ENCODE measurements at regions not wholly inside any gene's neighbourhood (a gene's known extent, or its start where the extent isn't known, plus 50 kb on each side); places are given as distances from the start of the nearest gene placed in this dataset.

- peak; percentile 28 to 70 for DNase-seq (ENCODE audit: low read depth in 1 of 2, low spot score in 1 of 2)
These were observed 131.6 kb upstream of the NEDD9 start for GRCh38 chr6:11363881-11364576.

GRCh38 chr6:11362564-11362963, 130.1 kb upstream of the NEDD9 start:
- no peak for DNase-seq (ENCODE audit: low read depth in 1 of 2, low spot score in 1 of 2)

- no peak for DNase-seq (ENCODE audit: low read depth in 1 of 2, low spot score in 1 of 2)
These were observed 126.7 kb upstream of the NEDD9 start for GRCh38 chr6:11358904-11359830.

- DNase-seq (ENCODE audit: low read depth in 1 of 2, low spot score in 1 of 2), result no peak
These were observed 124.8 kb upstream of the NEDD9 start for GRCh38 chr6:11357285-11357684.

- no peak for DNase-seq (ENCODE audit: low read depth in 1 of 2, low spot score in 1 of 2)
These were observed 124.1 kb upstream of the NEDD9 start for GRCh38 chr6:11356404-11357155.

- DNase-seq (ENCODE audit: low read depth in 1 of 2, low spot score in 1 of 2), result peak; percentile 39 to 78
These were observed 121.5 kb upstream of the NEDD9 start for GRCh38 chr6:11353921-11354389.

GRCh38 chr6:11350294-11350693, 117.8 kb upstream of the NEDD9 start:
- DNase-seq (ENCODE audit: low read depth in 1 of 2, low spot score in 1 of 2), result no peak

- no peak for DNase-seq (ENCODE audit: low read depth in 1 of 2, low spot score in 1 of 2)
These were observed 117.4 kb upstream of the NEDD9 start for GRCh38 chr6:11349880-11350279.

GRCh38 chr6:11346516-11346915, 114.0 kb upstream of the NEDD9 start:
- DNase-seq (ENCODE audit: low read depth in 1 of 2, low spot score in 1 of 2), result no peak

- DNase-seq (ENCODE audit: low read depth in 1 of 2, low spot score in 1 of 2), result no peak
These were observed 113.1 kb upstream of the NEDD9 start for GRCh38 chr6:11345536-11345935.

- DNase-seq (ENCODE audit: low read depth in 1 of 2, low spot score in 1 of 2), result no peak
These were observed 111.7 kb upstream of the NEDD9 start for GRCh38 chr6:11343963-11344723.

- no peak for DNase-seq (ENCODE audit: low read depth in 1 of 2, low spot score in 1 of 2)
These were observed 109.4 kb upstream of the NEDD9 start for GRCh38 chr6:11341867-11342266.

GRCh38 chr6:11341303-11341702, 108.8 kb upstream of the NEDD9 start:
- DNase-seq (ENCODE audit: low read depth in 1 of 2, low spot score in 1 of 2), result no peak

- no peak for DNase-seq (ENCODE audit: low read depth in 1 of 2, low spot score in 1 of 2)
These were observed 106.9 kb upstream of the NEDD9 start for GRCh38 chr6:11339380-11339779.

- DNase-seq (ENCODE audit: low read depth in 1 of 2, low spot score in 1 of 2), result no peak
These were observed 104.8 kb upstream of the NEDD9 start for GRCh38 chr6:11337306-11337705.

GRCh38 chr6:11335826-11336225, 103.4 kb upstream of the NEDD9 start:
- no peak for DNase-seq (ENCODE audit: low read depth in 1 of 2, low spot score in 1 of 2)

- no peak for DNase-seq (ENCODE audit: low read depth in 1 of 2, low spot score in 1 of 2)
These were observed 100.8 kb upstream of the NEDD9 start for GRCh38 chr6:11333132-11333849.

- DNase-seq (ENCODE audit: low read depth in 1 of 2, low spot score in 1 of 2), result no peak
These were observed 100.0 kb upstream of the NEDD9 start for GRCh38 chr6:11332463-11332862.

GRCh38 chr6:11331111-11331510, 98.6 kb upstream of the NEDD9 start:
- no peak for DNase-seq (ENCODE audit: low read depth in 1 of 2, low spot score in 1 of 2)

- no peak for DNase-seq (ENCODE audit: low read depth in 1 of 2, low spot score in 1 of 2)
These were observed 97.9 kb upstream of the NEDD9 start for GRCh38 chr6:11330413-11330760.

Measured in activated CD4-positive, alpha-beta T cell treated with anti-CD3 and anti-CD28 coated beads, Interleukin-2, amount 50 U/mL, for 24 hours (primary cell).